Osteoblast (primary cell): ENCODE measurements at regions not wholly inside any gene's neighbourhood (a gene's known extent, or its start where the extent isn't known, plus 50 kb on each side); places are given as distances from the start of the nearest gene placed in this dataset.

Experiments used
- DNase-seq: peaks from one replicate; pipeline ENCODE4 v3.0.0; 2011; ENCODE audit warnings: low spot score, mixed read lengths; ENCODE audit not compliant: insufficient read length; ENCODE audit errors: missing footprints
- H2AFZ ChIP-seq: 2 replicates; pipeline ENCODE4 v1.6.0; 2011; ENCODE audit warnings: mild to moderate bottlenecking, low read length
- H3K27ac ChIP-seq: 2 replicates; pipeline ENCODE4 v1.5.1; 2011; ENCODE audit warnings: mild to moderate bottlenecking, low read depth, low read length, moderate library complexity
- H3K27me3 ChIP-seq: 2 replicates; pipeline ENCODE4 v1.6.0; 2012; ENCODE audit warnings: mild to moderate bottlenecking, control low read depth, inconsistent platforms, low read length, moderate library complexity; ENCODE audit not compliant: insufficient read depth
- H3K36me3 ChIP-seq: 2 replicates; pipeline ENCODE4 v1.5.1; 2011; ENCODE audit warnings: mild to moderate bottlenecking, low read length, control low read depth, moderate library complexity; ENCODE audit not compliant: insufficient read depth
- H3K4me1 ChIP-seq: 2 replicates; pipeline ENCODE4 v1.5.1; 2011; ENCODE audit warnings: mild to moderate bottlenecking, low read length, control low read depth, moderate library complexity; ENCODE audit not compliant: insufficient read depth
- H3K4me2 ChIP-seq: 2 replicates; pipeline ENCODE4 v1.6.0; 2011; ENCODE audit warnings: mild to moderate bottlenecking, low read length; ENCODE audit not compliant: insufficient read depth
- H3K4me3 ChIP-seq: fragments of 200-600 bp; sonication (generic); 3 replicates; pipeline ENCODE4 v1.5.1; 2012; ENCODE audit warnings: mild to moderate bottlenecking, low read length, inconsistent platforms; ENCODE audit not compliant: insufficient read depth
- H3K79me2 ChIP-seq: 2 replicates; pipeline ENCODE4 v1.6.0; 2012; ENCODE audit warnings: mild to moderate bottlenecking, low read length, control low read depth, inconsistent platforms; ENCODE audit not compliant: insufficient read depth
- H3K9me3 ChIP-seq: 2 replicates; pipeline ENCODE4 v1.5.1; 2011; ENCODE audit warnings: low read depth, low read length, control low read depth
- H4K20me1 ChIP-seq: 2 replicates; pipeline ENCODE4 v1.6.0; 2012; ENCODE audit warnings: mild to moderate bottlenecking, low read length, control low read depth; ENCODE audit not compliant: insufficient read depth
- CTCF ChIP-seq: IDR thresholded peaks from 2 replicates; pipeline ENCODE4 v1.5.1; 2011; ENCODE audit warnings: mild to moderate bottlenecking, low read depth, low read length, moderate library complexity; ENCODE audit errors: extremely low read depth

GRCh38 chr4:43286137-43286536 is 393.6 kb downstream of the GRXCR1 start:
- TF ChIP-seq CTCF, result no peak
- Histone ChIP-seq H3K9me3 (no peaks in the 10 kb centered on the region), H3K36me3 (no peaks in the 10 kb centered on the region), H4K20me1 (no peaks in the 10 kb centered on the region), H2AFZ (no peak overlapping the region), H3K4me1 (no peaks in the 10 kb centered on the region), H3K4me3 (no peak overlapping the region), H3K4me2 (no peak overlapping the region), H3K27me3 (no peaks in the 10 kb centered on the region), H3K79me2 (no peaks in the 10 kb centered on the region), H3K27ac (no peak overlapping the region)
- no peak for DNase-seq

GRCh38 chr4:43296946-43297528 is 404.5 kb downstream of the GRXCR1 start:
- no peaks in the 10 kb centered on the region for H3K4me1 ChIP-seq
- H3K27ac ChIP-seq, result no peak overlapping the region
- no peaks in the 10 kb centered on the region for H4K20me1 ChIP-seq
- H3K27me3 ChIP-seq, result no peaks in the 10 kb centered on the region
- H3K4me2 ChIP-seq, result no peak overlapping the region
- H3K4me3 ChIP-seq, result no peak overlapping the region
- no peak for DNase-seq
- H3K36me3 ChIP-seq, result no peaks in the 10 kb centered on the region
- H3K79me2 ChIP-seq, result no peaks in the 10 kb centered on the region
- no peak overlapping the region for H2AFZ ChIP-seq
- no peak for TF ChIP-seq CTCF
- H3K9me3 ChIP-seq, result no peaks in the 10 kb centered on the region

- Histone ChIP-seq H3K4me3 (no peak overlapping the region), H3K36me3 (no peaks in the 10 kb centered on the region), H3K79me2 (no peaks in the 10 kb centered on the region), H3K9me3 (no peaks in the 10 kb centered on the region), H3K4me2 (no peak overlapping the region), H3K27ac (no peak overlapping the region), H2AFZ (no peak overlapping the region), H3K27me3 (no peaks in the 10 kb centered on the region), H4K20me1 (no peaks in the 10 kb centered on the region), H3K4me1 (no peaks in the 10 kb centered on the region)
- TF ChIP-seq CTCF, result no peak
- DNase-seq, result no peak
These were observed 424.3 kb downstream of the GRXCR1 start for GRCh38 chr4:43316813-43317212.

GRCh38 chr4:43325220-43325967 is 432.9 kb downstream of the GRXCR1 start:
- H3K9me3 ChIP-seq, result no peaks in the 10 kb centered on the region
- H3K27me3 ChIP-seq, result no peaks in the 10 kb centered on the region
- peak overlapping the region; percentile 65 for H2AFZ ChIP-seq
- H3K4me1 ChIP-seq, result peaks cover 1% of the 10 kb centered on the region
- no peak for DNase-seq
- no peaks in the 10 kb centered on the region for H3K36me3 ChIP-seq
- H3K4me3 ChIP-seq, result peak overlapping the region; percentile 1
- no peak overlapping the region for H3K27ac ChIP-seq
- peak overlapping the region; percentile 38 for H3K4me2 ChIP-seq
- TF ChIP-seq CTCF, result no peak
- H3K79me2 ChIP-seq, result no peaks in the 10 kb centered on the region
- no peaks in the 10 kb centered on the region for H4K20me1 ChIP-seq
